ENCODE measurements at regions not wholly inside any gene's neighbourhood (a gene's known extent, or its start where the extent isn't known, plus 50 kb on each side); places are given as distances from the start of the nearest gene placed in this dataset.

DNA sequence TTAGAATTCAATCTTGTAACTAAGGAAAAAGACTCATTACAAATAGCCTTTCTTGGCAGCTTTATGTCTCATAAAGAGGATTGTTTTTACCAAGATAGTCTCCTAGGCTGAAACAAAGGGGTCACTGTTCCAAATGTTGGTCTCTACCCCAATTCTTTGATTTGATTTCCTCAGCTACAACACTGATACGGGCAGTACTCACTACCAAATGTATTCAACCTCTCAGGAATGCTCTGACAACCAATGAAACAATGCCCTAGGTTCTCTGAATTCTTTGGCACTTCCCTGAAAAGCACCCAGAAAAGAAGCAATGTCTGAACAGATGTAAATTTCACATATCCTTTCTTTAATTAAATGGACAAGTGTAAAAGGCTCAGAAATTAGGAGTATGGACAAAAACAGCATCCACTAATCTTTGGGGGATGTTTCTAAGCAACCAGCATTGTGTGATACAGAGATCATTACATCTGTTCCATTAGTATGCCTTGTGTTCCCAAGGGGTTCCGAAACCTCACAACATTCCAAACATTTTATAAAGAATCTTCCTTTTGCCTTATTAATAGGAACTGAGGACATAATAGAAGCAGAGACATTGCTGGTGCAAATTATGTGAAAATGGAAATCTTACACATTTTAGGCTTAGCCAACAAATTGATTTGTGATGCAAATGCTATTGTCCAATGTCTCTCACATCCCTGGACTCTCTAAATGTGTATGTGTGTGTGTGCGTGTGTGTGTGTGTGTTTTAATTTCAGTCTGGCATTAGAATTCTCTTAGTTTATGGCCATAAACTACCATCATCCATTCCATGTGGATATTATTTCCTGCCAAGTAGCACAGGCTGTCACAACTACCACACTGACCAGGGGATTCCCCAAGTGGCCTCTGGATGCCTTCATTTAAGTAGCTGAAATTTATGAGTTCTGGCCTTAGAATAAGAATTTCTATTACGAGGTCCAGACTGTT is 276.0 kb downstream of the MTX2 start:
- Histone ChIP-seq H3K27ac (ENCODE audit: low read length, poor library complexity, severe bottlenecking) (no peak overlapping the region), H3K14ac (ENCODE audit: low read length in 2 of 2) (no peak overlapping the region), H4K8ac (ENCODE audit: low read length) (no peak overlapping the region), H3K4me3 (ENCODE audit: insufficient read depth in 1 of 2, low read depth in 1 of 2, low read length in 2 of 2) (no peak overlapping the region), H3K9me3 (ENCODE audit: control insufficient read depth, low read length) (no peaks in the 10 kb centered on the region), H3K23ac (ENCODE audit: low read length in 2 of 2) (no peak overlapping the region), H3K27me3 (ENCODE audit: control insufficient read depth in 1 of 2, insufficient read depth in 1 of 2, low read length in 2 of 2) (peaks cover 16 to 32% of the 10 kb centered on the region in 2 experiments), H2BK5ac (ENCODE audit: low read depth, low read length, poor library complexity, severe bottlenecking) (no peak overlapping the region), H3K36me3 (ENCODE audit: control insufficient read depth in 1 of 2, insufficient read depth in 2 of 2, low read depth in 1 of 2, low read length in 2 of 2) (no peaks in the 10 kb centered on the region), H2BK120ac (ENCODE audit: low read depth, low read length) (no peak overlapping the region), H3K9ac (ENCODE audit: low read length) (peak overlapping the region; percentile 3), H3K79me1 (replicated peaks; ENCODE audit: low read length, poor library complexity, severe bottlenecking) (no peaks in the 10 kb centered on the region), H3K4me1 (ENCODE audit: control insufficient read depth, insufficient read depth, low read depth, low read length) (no peaks in the 10 kb centered on the region), H3K18ac (ENCODE audit: low read depth in 1 of 2, low read length in 2 of 2) (no peak overlapping the region), H2AFZ (ENCODE audit: low read depth, low read length) (no peak overlapping the region), H2BK12ac (ENCODE audit: low read length in 2 of 2) (no peak overlapping the region), H2BK15ac (ENCODE audit: low read depth, poor library complexity, severe bottlenecking) (no peak overlapping the region), H3K4ac (ENCODE audit: low read depth in 1 of 2, low read length in 2 of 2) (no peak overlapping the region), H2AK5ac (ENCODE audit: low read length, severe bottlenecking) (no peak overlapping the region), H3K4me2 (ENCODE audit: low read length, poor library complexity, severe bottlenecking) (no peak overlapping the region), H4K91ac (ENCODE audit: low read length) (no peak overlapping the region)
- no peak for DNase-seq
- WGBS: 21% methylated on average over 2 of the region's 4 CpGs

DNA sequence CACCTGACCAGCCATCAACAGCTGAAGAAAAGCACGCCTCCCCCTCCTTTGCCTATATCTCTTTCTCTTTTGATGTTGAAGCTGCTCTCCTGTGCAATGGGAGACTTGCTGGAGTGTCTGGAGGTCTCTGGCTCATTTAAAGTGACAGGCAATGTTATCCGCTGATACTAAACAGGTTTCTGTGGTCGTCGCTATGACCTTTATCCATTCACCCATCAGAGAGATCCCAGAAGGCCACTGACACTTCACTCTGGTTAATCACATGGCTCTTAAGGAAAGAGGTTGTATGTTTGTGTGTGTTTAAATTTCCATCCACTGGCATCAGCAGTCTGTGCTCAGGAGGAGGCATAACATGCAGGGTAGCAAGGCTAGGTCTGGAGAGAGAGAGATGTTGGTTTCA is 277.3 kb downstream of the MTX2 start:
- Histone ChIP-seq H2BK120ac (ENCODE audit: low read depth, low read length) (no peak overlapping the region), H3K4me3 (ENCODE audit: insufficient read depth in 1 of 2, low read depth in 1 of 2, low read length in 2 of 2) (no peak overlapping the region), H4K91ac (ENCODE audit: low read length) (no peak overlapping the region), H3K4me1 (ENCODE audit: control insufficient read depth, insufficient read depth, low read depth, low read length) (no peaks in the 10 kb centered on the region), H2BK12ac (ENCODE audit: low read length in 2 of 2) (no peak overlapping the region), H3K4ac (ENCODE audit: low read depth in 1 of 2, low read length in 2 of 2) (no peak overlapping the region), H3K36me3 (ENCODE audit: control insufficient read depth in 1 of 2, insufficient read depth in 2 of 2, low read depth in 1 of 2, low read length in 2 of 2) (no peaks in the 10 kb centered on the region), H2BK5ac (ENCODE audit: low read depth, low read length, poor library complexity, severe bottlenecking) (no peak overlapping the region), H3K18ac (ENCODE audit: low read depth in 1 of 2, low read length in 2 of 2) (no peak overlapping the region), H3K14ac (ENCODE audit: low read length in 2 of 2) (no peak overlapping the region), H2AFZ (ENCODE audit: low read depth, low read length) (no peak overlapping the region), H3K27ac (ENCODE audit: low read length, poor library complexity, severe bottlenecking) (no peak overlapping the region), H2BK15ac (ENCODE audit: low read depth, poor library complexity, severe bottlenecking) (no peak overlapping the region), H4K8ac (ENCODE audit: low read length) (no peak overlapping the region), H3K79me1 (replicated peaks; ENCODE audit: low read length, poor library complexity, severe bottlenecking) (no peaks in the 10 kb centered on the region), H3K4me2 (ENCODE audit: low read length, poor library complexity, severe bottlenecking) (no peak overlapping the region), H3K23ac (ENCODE audit: low read length in 2 of 2) (no peak overlapping the region), H3K27me3 (ENCODE audit: control insufficient read depth in 1 of 2, insufficient read depth in 1 of 2, low read length in 2 of 2) (peaks cover 17 to 37% of the 10 kb centered on the region in 2 experiments), H3K9ac (ENCODE audit: low read length) (no peak overlapping the region), H3K9me3 (ENCODE audit: control insufficient read depth, low read length) (no peaks in the 10 kb centered on the region), H2AK5ac (ENCODE audit: low read length, severe bottlenecking) (no peak overlapping the region)
- 18% methylated on average over 4 of the region's 4 CpGs for WGBS
- DNase-seq: no peak

DNA sequence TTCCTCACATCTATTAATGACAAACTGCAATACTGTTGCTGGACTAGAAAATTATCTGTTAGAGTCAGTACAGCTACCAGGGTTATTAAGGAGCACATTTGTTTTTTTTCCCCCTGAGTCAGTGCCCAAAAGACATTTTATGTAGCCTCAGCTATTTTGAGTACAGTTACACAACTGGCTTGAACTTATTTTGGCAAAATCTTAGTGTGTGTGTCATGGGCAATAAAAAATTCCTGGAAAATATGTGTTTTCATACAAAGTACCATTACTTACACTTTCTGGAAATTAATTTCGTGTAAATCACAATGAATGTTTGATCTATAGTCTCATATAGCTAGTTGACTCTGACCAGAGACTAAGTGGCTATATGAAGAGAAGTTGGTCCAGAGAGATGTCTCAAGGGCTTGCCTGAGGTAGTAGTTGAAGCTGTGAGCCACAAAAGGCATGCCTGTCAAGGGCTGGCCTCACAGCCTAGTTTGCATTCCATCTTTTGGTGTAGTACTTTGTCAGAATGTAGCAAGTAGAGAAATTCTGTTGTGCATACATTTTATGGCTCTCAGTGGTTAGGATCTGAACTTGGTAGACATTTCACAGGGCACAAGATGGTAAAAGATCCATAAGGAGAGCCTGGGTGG is 283.4 kb downstream of the MTX2 start:
- H2BK5ac ChIP-seq (ENCODE audit: low read depth, low read length, poor library complexity, severe bottlenecking): no peak overlapping the region
- no peak overlapping the region for H2AFZ ChIP-seq (ENCODE audit: low read depth, low read length)
- no peak overlapping the region for H3K23ac ChIP-seq (ENCODE audit: low read length in 2 of 2)
- H3K4me3 ChIP-seq (ENCODE audit: insufficient read depth in 1 of 2, low read depth in 1 of 2, low read length in 2 of 2): peak overlapping the region in 1 of 2 experiments; percentile 75
- H3K9me3 ChIP-seq (ENCODE audit: control insufficient read depth, low read length): no peaks in the 10 kb centered on the region
- 91% methylated on average over 1 of the region's 1 CpG for WGBS
- peaks cover 15 to 39% of the 10 kb centered on the region in 2 experiments for H3K27me3 ChIP-seq (ENCODE audit: control insufficient read depth in 1 of 2, insufficient read depth in 1 of 2, low read length in 2 of 2)
- H3K4ac ChIP-seq (ENCODE audit: low read depth in 1 of 2, low read length in 2 of 2): no peak overlapping the region
- H2BK15ac ChIP-seq (ENCODE audit: low read depth, poor library complexity, severe bottlenecking): no peak overlapping the region
- H3K27ac ChIP-seq (ENCODE audit: low read length, poor library complexity, severe bottlenecking): no peak overlapping the region
- H3K14ac ChIP-seq (ENCODE audit: low read length in 2 of 2): no peak overlapping the region
- peak overlapping the region in 1 of 2 experiments; percentile 66 for H2BK12ac ChIP-seq (ENCODE audit: low read length in 2 of 2)
- no peak overlapping the region for H4K8ac ChIP-seq (ENCODE audit: low read length)
- H3K79me1 ChIP-seq (replicated peaks; ENCODE audit: low read length, poor library complexity, severe bottlenecking): no peaks in the 10 kb centered on the region
- no peaks in the 10 kb centered on the region for H3K4me1 ChIP-seq (ENCODE audit: control insufficient read depth, insufficient read depth, low read depth, low read length)
- H3K9ac ChIP-seq (ENCODE audit: low read length): peak overlapping the region; percentile 88
- H2BK120ac ChIP-seq (ENCODE audit: low read depth, low read length): no peak overlapping the region
- DNase-seq: no peak
- H4K91ac ChIP-seq (ENCODE audit: low read length): no peak overlapping the region
- no peaks in the 10 kb centered on the region for H3K36me3 ChIP-seq (ENCODE audit: control insufficient read depth in 1 of 2, insufficient read depth in 2 of 2, low read depth in 1 of 2, low read length in 2 of 2)
- peak overlapping the region in 1 of 2 experiments; percentile 30 for H3K18ac ChIP-seq (ENCODE audit: low read depth in 1 of 2, low read length in 2 of 2)
- no peak overlapping the region for H2AK5ac ChIP-seq (ENCODE audit: low read length, severe bottlenecking)
- no peak overlapping the region for H3K4me2 ChIP-seq (ENCODE audit: low read length, poor library complexity, severe bottlenecking)

DNA sequence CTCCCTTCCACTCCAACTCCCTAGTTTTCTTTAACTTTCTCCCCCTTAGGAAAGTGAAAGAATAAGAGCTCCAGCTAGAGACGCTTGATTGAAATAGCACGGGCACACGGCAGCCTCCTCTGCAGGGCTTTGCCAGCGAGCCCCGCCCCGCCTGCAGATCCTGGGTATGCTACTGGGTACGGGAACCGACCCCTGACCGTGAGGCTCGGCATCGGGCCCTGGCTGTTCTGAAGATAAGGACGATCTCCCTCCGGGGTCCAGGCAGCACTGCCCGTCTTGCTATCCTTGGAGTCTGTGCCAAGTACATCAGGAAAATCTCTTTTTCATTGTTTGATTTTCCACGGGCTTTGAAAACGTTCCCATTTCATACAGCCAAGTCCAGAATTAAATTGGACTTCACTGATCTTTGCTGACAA is 284.5 kb downstream of the MTX2 start:
- H3K79me1 ChIP-seq (replicated peaks; ENCODE audit: low read length, poor library complexity, severe bottlenecking): no peaks in the 10 kb centered on the region
- H4K91ac ChIP-seq (ENCODE audit: low read length): no peak overlapping the region

More for the DNA sequence above, 284.5 kb downstream of the MTX2 start:
- H3K23ac ChIP-seq (ENCODE audit: low read length in 2 of 2): no peak overlapping the region
- H3K4me1 ChIP-seq (ENCODE audit: control insufficient read depth, insufficient read depth, low read depth, low read length): no peaks in the 10 kb centered on the region
- H2BK120ac ChIP-seq (ENCODE audit: low read depth, low read length): no peak overlapping the region
- H3K4me3 ChIP-seq (ENCODE audit: insufficient read depth in 1 of 2, low read depth in 1 of 2, low read length in 2 of 2): peak overlapping the region; percentile 46 to 75
- 22% methylated on average over 16 of the region's 16 CpGs for WGBS
- no peak overlapping the region for H3K4ac ChIP-seq (ENCODE audit: low read depth in 1 of 2, low read length in 2 of 2)
- peak overlapping the region in 1 of 2 experiments; percentile 83 for H2BK12ac ChIP-seq (ENCODE audit: low read length in 2 of 2)
- H3K27me3 ChIP-seq (ENCODE audit: control insufficient read depth in 1 of 2, insufficient read depth in 1 of 2, low read length in 2 of 2): peaks cover 13 to 37% of the 10 kb centered on the region in 2 experiments
- H4K8ac ChIP-seq (ENCODE audit: low read length): peak overlapping the region; percentile 85
- H3K4me2 ChIP-seq (ENCODE audit: low read length, poor library complexity, severe bottlenecking): peak overlapping the region; percentile 87
- no peak overlapping the region for H2AK5ac ChIP-seq (ENCODE audit: low read length, severe bottlenecking)
- peak overlapping the region; percentile 88 for H3K9ac ChIP-seq (ENCODE audit: low read length)
- H3K14ac ChIP-seq (ENCODE audit: low read length in 2 of 2): no peak overlapping the region
- peak overlapping the region; percentile 27 to 75 for H3K18ac ChIP-seq (ENCODE audit: low read depth in 1 of 2, low read length in 2 of 2)
- H2BK5ac ChIP-seq (ENCODE audit: low read depth, low read length, poor library complexity, severe bottlenecking): no peak overlapping the region
- H3K36me3 ChIP-seq (ENCODE audit: control insufficient read depth in 1 of 2, insufficient read depth in 2 of 2, low read depth in 1 of 2, low read length in 2 of 2): no peaks in the 10 kb centered on the region
- no peak overlapping the region for H2AFZ ChIP-seq (ENCODE audit: low read depth, low read length)
- H2BK15ac ChIP-seq (ENCODE audit: low read depth, poor library complexity, severe bottlenecking): no peak overlapping the region
- peak; percentile 42 for DNase-seq
- no peaks in the 10 kb centered on the region for H3K9me3 ChIP-seq (ENCODE audit: control insufficient read depth, low read length)
- H3K27ac ChIP-seq (ENCODE audit: low read length, poor library complexity, severe bottlenecking): peak overlapping the region; percentile 6
